Endothelial cell of umbilical vein (primary cell): ENCODE measurements at regions not wholly inside any gene's neighbourhood (a gene's known extent, or its start where the extent isn't known, plus 50 kb on each side); places are given as distances from the start of the nearest gene placed in this dataset.

Source experiments
- CTCF ChIP-seq, 2 donors: IDR thresholded peaks; 1 replicate in 1 of 2; 2 replicates in 1 of 2; pipeline ENCODE4 v1.5.1; 2011; ENCODE audit warnings: low read length in 2 of 2, mild to moderate bottlenecking in 2 of 2, moderate library complexity in 2 of 2, control low read depth in 1 of 2, inconsistent platforms in 1 of 2, low read depth in 1 of 2; ENCODE audit not compliant: insufficient read depth in 1 of 2; ENCODE audit errors: extremely low read depth in 1 of 2
- EZH2 ChIP-seq: IDR thresholded peaks from 2 replicates; pipeline ENCODE4 v1.6.1; 2012; ENCODE audit warnings: borderline replicate concordance, low read depth, mild to moderate bottlenecking, moderate library complexity, low read length, inconsistent platforms; ENCODE audit not compliant: severe bottlenecking
- FOS ChIP-seq: IDR thresholded peaks from 2 replicates; pipeline ENCODE4 v1.6.1; 2011; ENCODE audit warnings: mild to moderate bottlenecking, low read length, moderate library complexity, borderline replicate concordance; ENCODE audit not compliant: insufficient read depth
- GATA2 ChIP-seq: IDR thresholded peaks from 2 replicates; pipeline ENCODE4 v1.7.0; 2011; ENCODE audit warnings: low read depth, mild to moderate bottlenecking, moderate library complexity, mixed read lengths, low read length; ENCODE audit not compliant: insufficient read length, insufficient read depth
- MYC ChIP-seq: IDR thresholded peaks from one replicate; pipeline ENCODE4 v1.6.1; 2011; ENCODE audit warnings: mild to moderate bottlenecking, low read depth, low read length
- POLR2A ChIP-seq: IDR thresholded peaks from 2 replicates; pipeline ENCODE4 v1.6.1; 2012; ENCODE audit warnings: low read depth, mild to moderate bottlenecking, control low read depth, low read length
- POLR2AphosphoS5 ChIP-seq: IDR thresholded peaks from 2 replicates; pipeline ENCODE4 v1.6.1; 2012; ENCODE audit warnings: low read depth, mild to moderate bottlenecking, control low read depth, low read length, moderate library complexity; ENCODE audit not compliant: insufficient read depth

GRCh38 chr17:36870720-36870999 is 66.6 kb upstream of the LHX1 start:
- TF ChIP-seq MYC = no peak
- TF ChIP-seq POLR2AphosphoS5 = no peak
- TF ChIP-seq POLR2A = no peak
- TF ChIP-seq CTCF (IDR thresholded peaks at IDR 0.05; ENCODE audit: extremely low read depth in 1 of 2, insufficient read depth in 1 of 2, low read depth in 1 of 2, low read length in 2 of 2) = no peak
- no peak for TF ChIP-seq EZH2
- TF ChIP-seq FOS = no peak
- no peak for TF ChIP-seq GATA2
